Vagina (tissue), 2 donors: ENCODE measurements at regions not wholly inside any gene's neighbourhood (a gene's known extent, or its start where the extent isn't known, plus 50 kb on each side); places are given as distances from the start of the nearest gene placed in this dataset.

Source experiments
- POLR2A ChIP-seq, 2 donors: fragments of 450-650 bp; IDR thresholded peaks; one replicate each; pipeline ENCODE4 v1.6.1; 2017; ENCODE audit warnings: antibody characterized with exemption in 2 of 2, mild to moderate bottlenecking in 2 of 2, moderate library complexity in 2 of 2
- POLR2AphosphoS5 ChIP-seq, 2 donors: sonication (generic); formaldehyde crosslinking; IDR thresholded peaks; one replicate each; pipeline ENCODE4 v1.9.0; 2017; ENCODE audit warnings: antibody characterized with exemption in 2 of 2, mild to moderate bottlenecking in 2 of 2, low read depth in 1 of 2; ENCODE audit not compliant: insufficient read depth in 1 of 2
- TF ChIP-seq, protein P1 (sequence below), 3 experiments: fragments of 450-650 bp in 2 of 3; fragments of 200-600 bp in 1 of 3; sonication (generic) in 1 of 3; IDR thresholded peaks; one replicate each; pipeline ENCODE4 v1.5.1; 2017 to 2019; ENCODE audit warnings: antibody characterized with exemption in 3 of 3, mild to moderate bottlenecking in 2 of 3, moderate library complexity in 2 of 3

DNA sequence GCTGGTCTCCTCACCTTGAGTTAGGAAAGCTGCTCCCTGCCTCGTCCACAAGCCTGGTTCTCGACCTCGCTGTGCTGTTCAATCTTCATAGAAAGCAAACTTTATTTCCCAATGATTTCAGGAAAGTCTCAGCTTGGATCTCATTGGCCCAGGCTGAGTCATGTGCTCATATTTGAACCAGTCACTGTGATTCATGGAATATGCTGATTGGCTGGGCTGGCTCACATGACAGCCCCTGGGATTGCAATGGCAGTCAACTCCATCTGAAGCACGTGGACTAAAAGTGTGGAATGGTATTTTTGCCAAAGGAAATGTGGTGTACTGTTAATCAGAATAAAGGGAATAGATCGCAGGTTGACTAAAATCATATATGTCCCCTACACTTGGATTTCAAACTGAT is 396.6 kb downstream of the AACS start:
- no peak for TF ChIP-seq POLR2A (IDR thresholded peaks at IDR 0.05)
- TF ChIP-seq, protein P1, sequence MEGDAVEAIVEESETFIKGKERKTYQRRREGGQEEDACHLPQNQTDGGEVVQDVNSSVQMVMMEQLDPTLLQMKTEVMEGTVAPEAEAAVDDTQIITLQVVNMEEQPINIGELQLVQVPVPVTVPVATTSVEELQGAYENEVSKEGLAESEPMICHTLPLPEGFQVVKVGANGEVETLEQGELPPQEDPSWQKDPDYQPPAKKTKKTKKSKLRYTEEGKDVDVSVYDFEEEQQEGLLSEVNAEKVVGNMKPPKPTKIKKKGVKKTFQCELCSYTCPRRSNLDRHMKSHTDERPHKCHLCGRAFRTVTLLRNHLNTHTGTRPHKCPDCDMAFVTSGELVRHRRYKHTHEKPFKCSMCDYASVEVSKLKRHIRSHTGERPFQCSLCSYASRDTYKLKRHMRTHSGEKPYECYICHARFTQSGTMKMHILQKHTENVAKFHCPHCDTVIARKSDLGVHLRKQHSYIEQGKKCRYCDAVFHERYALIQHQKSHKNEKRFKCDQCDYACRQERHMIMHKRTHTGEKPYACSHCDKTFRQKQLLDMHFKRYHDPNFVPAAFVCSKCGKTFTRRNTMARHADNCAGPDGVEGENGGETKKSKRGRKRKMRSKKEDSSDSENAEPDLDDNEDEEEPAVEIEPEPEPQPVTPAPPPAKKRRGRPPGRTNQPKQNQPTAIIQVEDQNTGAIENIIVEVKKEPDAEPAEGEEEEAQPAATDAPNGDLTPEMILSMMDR (IDR thresholded peaks at IDR 0.05): no peak
- no peak for TF ChIP-seq POLR2AphosphoS5 (IDR thresholded peaks at IDR 0.05; ENCODE audit: insufficient read depth in 1 of 2, low read depth in 1 of 2)
